HG03378 (cell line): ENCODE measurements at regions not wholly inside any gene's neighbourhood (a gene's known extent, or its start where the extent isn't known, plus 50 kb on each side); places are given as distances from the start of the nearest gene placed in this dataset.

Source experiments
- ATAC-seq: cut with Tn5 transposase; IDR thresholded peaks from one replicate; pipeline ENCODE4 v1.9.1; 2021; ENCODE audit warnings: mild to moderate bottlenecking, moderate library complexity; ENCODE audit not compliant: unreplicated experiment

- ATAC-seq = no peak
These were observed 314.4 kb upstream of the IRX4 start for GRCh38 chr5:2196989-2197619.

GRCh38 chr5:2196416-2196815 lies 313.7 kb upstream of the IRX4 start:
- no peak for ATAC-seq

GRCh38 chr5:2194949-2195348 lies 312.2 kb upstream of the IRX4 start:
- ATAC-seq = no peak

GRCh38 chr5:2194236-2194555 lies 311.5 kb upstream of the IRX4 start:
- ATAC-seq = no peak

GRCh38 chr5:2193542-2194235 lies 311.0 kb upstream of the IRX4 start:
- ATAC-seq = no peak

- no peak for ATAC-seq
These were observed 310.4 kb upstream of the IRX4 start for GRCh38 chr5:2193142-2193541.

GRCh38 chr5:2192496-2192895 lies 309.8 kb upstream of the IRX4 start:
- ATAC-seq = no peak

GRCh38 chr5:2191972-2192371 lies 309.2 kb upstream of the IRX4 start:
- ATAC-seq = no peak

- ATAC-seq = no peak
These were observed 307.8 kb upstream of the IRX4 start for GRCh38 chr5:2190549-2190948.

- ATAC-seq = no peak
These were observed 305.9 kb upstream of the IRX4 start for GRCh38 chr5:2188661-2189060.

- ATAC-seq = no peak
These were observed 305.4 kb upstream of the IRX4 start for GRCh38 chr5:2188137-2188536.

GRCh38 chr5:2187687-2188086 lies 305.0 kb upstream of the IRX4 start:
- no peak for ATAC-seq

- ATAC-seq = no peak
These were observed 304.4 kb upstream of the IRX4 start for GRCh38 chr5:2187156-2187555.

GRCh38 chr5:2186472-2187015 lies 303.8 kb upstream of the IRX4 start:
- ATAC-seq = no peak

- no peak for ATAC-seq
These were observed 303.1 kb upstream of the IRX4 start for GRCh38 chr5:2185646-2186471.

GRCh38 chr5:2184563-2185540 lies 302.1 kb upstream of the IRX4 start:
- ATAC-seq = no peak

- ATAC-seq = no peak
These were observed 301.3 kb upstream of the IRX4 start for GRCh38 chr5:2184026-2184366.

- ATAC-seq = no peak
These were observed 300.7 kb upstream of the IRX4 start for GRCh38 chr5:2183154-2184025.

GRCh38 chr5:2182020-2182419 lies 299.3 kb upstream of the IRX4 start:
- no peak for ATAC-seq

- no peak for ATAC-seq
These were observed 298.8 kb upstream of the IRX4 start for GRCh38 chr5:2181557-2181956.
